MM.1S (cell line): ENCODE measurements at regions not wholly inside any gene's neighbourhood (a gene's known extent, or its start where the extent isn't known, plus 50 kb on each side); places are given as distances from the start of the nearest gene placed in this dataset.
A peak's percentile ranks its signal among the peaks of the same experiment; 100 is the strongest.

Experiments
- DNase-seq: peaks from one replicate; pipeline ENCODE4 v3.0.0-alpha.2; 2015
- H2AFZ ChIP-seq: fragments of 300-600 bp; sonication (generic); 2 replicates; pipeline ENCODE4 v1.6.0; 2016; ENCODE audit warnings: antibody characterized with exemption, low read length
- H3F3A ChIP-seq: fragments of 300-600 bp; sonication (generic); 2 replicates; pipeline ENCODE4 v1.6.1; 2016; ENCODE audit warnings: mild to moderate bottlenecking, antibody characterized with exemption, low read length, moderate library complexity, mixed read lengths; ENCODE audit not compliant: insufficient read depth
- H3K27ac ChIP-seq: fragments of 300-600 bp; sonication (generic); 2 replicates; pipeline ENCODE4 v1.5.1; 2016; ENCODE audit warnings: mild to moderate bottlenecking, low read length
- H3K27me3 ChIP-seq: fragments of 300-600 bp; sonication (generic); replicated peaks from 2 replicates; pipeline ENCODE4 v1.6.0; 2016; ENCODE audit warnings: low read length; ENCODE audit not compliant: insufficient read depth
- H3K36me3 ChIP-seq: fragments of 300-600 bp; sonication (generic); replicated peaks from 2 replicates; pipeline ENCODE4 v1.6.1; 2016; ENCODE audit warnings: mild to moderate bottlenecking, low read length, mixed read lengths; ENCODE audit not compliant: insufficient read depth
- H3K4me1 ChIP-seq: fragments of 300-600 bp; sonication (generic); 2 replicates; pipeline ENCODE4 v1.6.1; 2016; ENCODE audit warnings: low read length, mixed read lengths
- H3K4me2 ChIP-seq: fragments of 300-600 bp; sonication (generic); 2 replicates; pipeline ENCODE4 v1.6.0; 2016; ENCODE audit warnings: low read depth, low read length
- H3K4me3 ChIP-seq: fragments of 300-600 bp; sonication (generic); 2 replicates; pipeline ENCODE4 v1.5.1; 2016; ENCODE audit warnings: low read length, mixed read lengths
- H3K79me2 ChIP-seq: fragments of 300-600 bp; sonication (generic); 2 replicates; pipeline ENCODE4 v1.6.1; 2016; ENCODE audit warnings: mixed run types, low read length, mixed read lengths
- H3K9ac ChIP-seq: fragments of 300-600 bp; sonication (generic); 2 replicates; pipeline ENCODE4 v1.6.1; 2016; ENCODE audit warnings: low read length, mixed read lengths
- H3K9me2 ChIP-seq: fragments of 300-600 bp; sonication (generic); replicated peaks from 2 replicates; pipeline ENCODE4 v1.6.1; 2016; ENCODE audit warnings: mild to moderate bottlenecking, low read length, mixed read lengths; ENCODE audit not compliant: insufficient read depth
- H3K9me3 ChIP-seq: fragments of 300-600 bp; sonication (generic); replicated peaks from 2 replicates; pipeline ENCODE4 v1.6.1; 2016; ENCODE audit warnings: mild to moderate bottlenecking, low read length, mixed read lengths; ENCODE audit not compliant: insufficient read depth
- H4K20me1 ChIP-seq: fragments of 300-600 bp; sonication (generic); 2 replicates; pipeline ENCODE4 v1.6.1; 2016; ENCODE audit warnings: mild to moderate bottlenecking, low read length, moderate library complexity, mixed read lengths; ENCODE audit not compliant: insufficient read depth
- EZH2 ChIP-seq: fragments of 300-600 bp; sonication (generic); optimal IDR thresholded peaks from 2 replicates; pipeline ENCODE3; 2017; ENCODE audit warnings: low read depth, mild to moderate bottlenecking, antibody characterized with exemption, low read length, mixed read lengths
- EZH2phosphoT487 ChIP-seq: fragments of 300-600 bp; sonication (generic); IDR thresholded peaks from 2 replicates; pipeline ENCODE4 v1.6.1; 2018; ENCODE audit warnings: antibody characterized with exemption, low read length
- TF ChIP-seq, protein P1 (sequence below): fragments of 300-600 bp; sonication (generic); IDR thresholded peaks from 2 replicates; pipeline ENCODE4 v1.5.1; 2016; ENCODE audit warnings: antibody characterized with exemption, low read length, mixed read lengths

DNA sequence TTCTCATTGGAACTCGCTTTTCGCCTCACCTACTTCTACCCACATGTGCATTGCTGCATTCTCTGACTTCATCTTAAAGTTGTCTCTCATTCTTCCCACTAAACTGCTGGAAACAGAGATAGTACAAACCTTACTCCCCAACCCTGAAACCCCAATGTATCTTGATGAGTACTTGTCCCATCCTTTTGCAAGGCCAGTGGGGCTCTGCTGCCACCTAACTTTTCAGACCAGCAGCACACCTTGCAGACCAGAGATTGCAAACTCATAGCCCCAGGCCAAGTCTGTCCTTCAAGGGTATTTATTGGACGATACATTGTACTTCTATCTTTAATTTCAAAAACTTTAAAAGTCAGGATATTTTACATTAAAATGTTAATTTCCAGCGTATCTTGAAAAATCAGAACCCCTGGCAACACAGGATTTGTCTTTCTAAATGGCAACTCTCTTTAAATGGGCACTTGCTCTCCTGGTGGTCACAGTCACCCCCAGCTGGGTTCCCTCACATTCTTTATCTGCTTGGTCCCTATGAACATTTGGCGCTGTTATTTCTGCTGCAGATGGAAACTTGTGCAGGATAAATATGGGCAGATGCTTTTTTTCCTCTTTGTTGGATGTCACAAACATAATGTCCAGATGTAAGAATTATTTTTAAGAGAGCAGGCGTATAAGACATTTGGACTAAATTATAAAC, 83.9 kb downstream of the SOD2 start:
- Histone ChIP-seq H3K9ac (no peak overlapping the region), H3F3A (no peaks in the 10 kb centered on the region), H3K4me2 (no peak overlapping the region), H4K20me1 (no peaks in the 10 kb centered on the region), H3K27ac (no peak overlapping the region), H3K4me1 (no peaks in the 10 kb centered on the region), H3K27me3 (no peaks in the 10 kb centered on the region), H3K9me3 (no peaks in the 10 kb centered on the region), H3K36me3 (no peaks in the 10 kb centered on the region), H3K9me2 (no peaks in the 10 kb centered on the region), H3K4me3 (no peak overlapping the region), H2AFZ (no peak overlapping the region), H3K79me2 (no peaks in the 10 kb centered on the region)
- peak; percentile 8 for DNase-seq
- TF ChIP-seq EZH2 (no peak), EZH2phosphoT487 (no peak)
- TF ChIP-seq, protein P1, sequence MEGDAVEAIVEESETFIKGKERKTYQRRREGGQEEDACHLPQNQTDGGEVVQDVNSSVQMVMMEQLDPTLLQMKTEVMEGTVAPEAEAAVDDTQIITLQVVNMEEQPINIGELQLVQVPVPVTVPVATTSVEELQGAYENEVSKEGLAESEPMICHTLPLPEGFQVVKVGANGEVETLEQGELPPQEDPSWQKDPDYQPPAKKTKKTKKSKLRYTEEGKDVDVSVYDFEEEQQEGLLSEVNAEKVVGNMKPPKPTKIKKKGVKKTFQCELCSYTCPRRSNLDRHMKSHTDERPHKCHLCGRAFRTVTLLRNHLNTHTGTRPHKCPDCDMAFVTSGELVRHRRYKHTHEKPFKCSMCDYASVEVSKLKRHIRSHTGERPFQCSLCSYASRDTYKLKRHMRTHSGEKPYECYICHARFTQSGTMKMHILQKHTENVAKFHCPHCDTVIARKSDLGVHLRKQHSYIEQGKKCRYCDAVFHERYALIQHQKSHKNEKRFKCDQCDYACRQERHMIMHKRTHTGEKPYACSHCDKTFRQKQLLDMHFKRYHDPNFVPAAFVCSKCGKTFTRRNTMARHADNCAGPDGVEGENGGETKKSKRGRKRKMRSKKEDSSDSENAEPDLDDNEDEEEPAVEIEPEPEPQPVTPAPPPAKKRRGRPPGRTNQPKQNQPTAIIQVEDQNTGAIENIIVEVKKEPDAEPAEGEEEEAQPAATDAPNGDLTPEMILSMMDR, result peak; percentile 35

- Histone ChIP-seq H3K4me1 (no peaks in the 10 kb centered on the region), H3K79me2 (no peaks in the 10 kb centered on the region), H4K20me1 (no peaks in the 10 kb centered on the region), H3K9me3 (no peaks in the 10 kb centered on the region), H3K9ac (no peak overlapping the region), H3K4me2 (no peak overlapping the region), H3K27ac (no peak overlapping the region), H3K27me3 (no peaks in the 10 kb centered on the region), H2AFZ (no peak overlapping the region), H3F3A (no peaks in the 10 kb centered on the region), H3K9me2 (no peaks in the 10 kb centered on the region), H3K36me3 (no peaks in the 10 kb centered on the region), H3K4me3 (no peak overlapping the region)
- TF ChIP-seq EZH2phosphoT487 (no peak), EZH2 (no peak)
- TF ChIP-seq, protein P1, result no peak
- no peak for DNase-seq
Observed at GRCh38 chr6:159606786-159607185, 86.3 kb downstream of the SOD2 start.

DNA sequence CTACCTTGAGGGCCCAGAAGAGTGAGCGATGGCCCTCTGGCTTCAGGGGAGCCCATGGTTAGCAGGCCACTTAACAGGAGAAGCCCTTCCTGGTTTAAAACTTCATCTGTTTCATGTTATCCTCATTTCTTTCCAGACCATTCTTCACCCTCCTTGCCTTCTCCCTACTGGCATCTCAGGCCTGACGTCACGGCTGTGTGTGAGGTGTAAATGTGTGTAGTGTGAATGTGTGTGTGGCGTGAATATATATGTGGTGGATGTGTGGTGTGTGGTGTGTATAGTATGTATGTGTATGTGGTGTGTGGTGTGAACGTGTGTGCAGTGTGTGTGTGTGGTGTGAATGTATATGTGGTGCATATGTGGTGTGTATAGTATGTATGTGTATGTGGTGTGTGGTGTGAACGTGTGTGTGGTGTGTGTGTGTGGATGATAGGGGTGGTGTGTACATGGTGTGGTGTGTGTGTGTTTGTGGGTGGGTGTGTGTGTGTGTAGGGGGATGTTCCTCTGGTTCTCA, 88.5 kb downstream of the SOD2 start:
- Histone ChIP-seq H3K4me1 (no peaks in the 10 kb centered on the region), H2AFZ (no peak overlapping the region), H3K9me2 (no peaks in the 10 kb centered on the region), H3K79me2 (no peaks in the 10 kb centered on the region), H3F3A (no peaks in the 10 kb centered on the region), H3K4me3 (no peak overlapping the region), H3K27me3 (no peaks in the 10 kb centered on the region), H3K9me3 (no peaks in the 10 kb centered on the region), H3K4me2 (no peak overlapping the region), H3K27ac (no peak overlapping the region), H3K36me3 (no peaks in the 10 kb centered on the region), H3K9ac (no peak overlapping the region), H4K20me1 (no peaks in the 10 kb centered on the region)
- TF ChIP-seq EZH2phosphoT487, result no peak
- no peak for DNase-seq

DNA sequence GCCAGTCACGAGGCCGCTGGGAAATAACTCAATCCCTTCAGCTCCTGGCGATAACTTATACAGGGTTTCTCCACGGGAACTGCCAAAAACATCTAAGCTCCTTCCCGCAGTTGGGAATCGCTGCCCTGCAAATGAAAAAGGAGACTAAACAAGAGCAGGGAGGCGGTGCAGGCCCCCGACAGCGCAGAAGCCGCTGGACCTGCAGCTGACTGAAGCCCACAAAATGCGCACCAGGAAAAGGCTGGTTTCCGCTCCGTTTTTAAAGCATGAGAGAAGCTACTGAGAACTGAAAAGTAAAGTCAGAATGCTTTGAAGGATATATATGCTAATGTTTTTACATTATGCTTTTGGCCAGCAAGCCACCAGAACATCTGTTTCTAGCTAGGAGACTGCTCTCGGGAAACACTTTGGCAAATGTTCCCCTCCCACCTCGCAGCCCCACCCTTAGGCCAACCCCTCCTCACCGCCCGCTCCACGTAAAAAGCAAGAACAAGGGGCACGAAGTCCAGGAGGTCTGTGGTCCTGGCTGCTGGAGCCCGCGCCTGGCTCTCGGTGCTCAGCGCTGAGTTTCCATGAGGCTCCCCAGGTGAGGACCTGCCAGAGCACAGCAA, 90.5 kb downstream of the SOD2 start:
- H3K27ac ChIP-seq, result no peak overlapping the region
- DNase-seq, result no peak
- no peak overlapping the region for H2AFZ ChIP-seq
- H3K9me3 ChIP-seq, result no peaks in the 10 kb centered on the region
- TF ChIP-seq EZH2phosphoT487 (no peak), EZH2 (no peak)
- TF ChIP-seq, protein P1, result no peak
- H3K27me3 ChIP-seq, result no peaks in the 10 kb centered on the region
- H3K36me3 ChIP-seq, result no peaks in the 10 kb centered on the region
- no peaks in the 10 kb centered on the region for H3K9me2 ChIP-seq
- no peaks in the 10 kb centered on the region for H3F3A ChIP-seq
- no peaks in the 10 kb centered on the region for H4K20me1 ChIP-seq
- H3K9ac ChIP-seq, result no peak overlapping the region
- H3K4me2 ChIP-seq, result no peak overlapping the region
- no peaks in the 10 kb centered on the region for H3K4me1 ChIP-seq
- H3K79me2 ChIP-seq, result no peaks in the 10 kb centered on the region
- no peak overlapping the region for H3K4me3 ChIP-seq
